IMR-90 (cell line): ENCODE measurements at regions not wholly inside any gene's neighbourhood (a gene's known extent, or its start where the extent isn't known, plus 50 kb on each side); places are given as distances from the start of the nearest gene placed in this dataset.

Source experiments
- ATAC-seq: fragments of 200-7000 bp; cut with Tn5 transposase; 2 replicates; pipeline ENCODE4 v1.9.1; 2020; ENCODE audit warnings: low read depth, mild to moderate bottlenecking, moderate library complexity
- BruUV-seq: library from RNA; stranded (reverse); fragments of 400-500 nt; replicated peaks from 2 replicates; lab custom pipeline; 2021; lab: Mats Ljungman, UMichigan
- CTCF ChIA-PET: fragments of 300-600 bp; formaldehyde crosslinking; extraction: SDS; loops from one replicate; lab custom pipeline; 2021; ENCODE audit warnings: antibody characterized with exemption; lab: Yijun Ruan, JAX
- POLR2A ChIA-PET: fragments of 300-600 bp; sonication (Branson Sonifier 250); formaldehyde crosslinking; loops from one replicate; lab custom pipeline; 2022; ENCODE audit warnings: antibody characterized with exemption; ENCODE audit not compliant: unreplicated experiment; lab: Charles Lee
- DNase-seq: peaks from one replicate; pipeline ENCODE4 v3.0.0; 2013
- H2AFZ ChIP-seq: replicated peaks from 2 replicates; pipeline ENCODE3; 2013; ENCODE audit warnings: low read length, mild to moderate bottlenecking; ENCODE audit not compliant: poor library complexity
- H2AK5ac ChIP-seq: 2 replicates; pipeline ENCODE4 v1.6.1; 2013; ENCODE audit warnings: low read depth, low read length, inconsistent platforms
- H2AK9ac ChIP-seq: replicated peaks from 2 replicates; pipeline ENCODE3; 2013; ENCODE audit warnings: mild to moderate bottlenecking, low read depth, low read length, moderate library complexity; ENCODE audit not compliant: poor library complexity
- H2BK120ac ChIP-seq: 2 replicates; pipeline ENCODE4 v1.6.1; 2013; ENCODE audit warnings: low read depth, low read length, inconsistent platforms
- H2BK15ac ChIP-seq: 3 replicates; pipeline ENCODE4 v1.6.1; 2013; ENCODE audit warnings: low read depth, low read length, inconsistent platforms
- H2BK20ac ChIP-seq: 2 replicates; pipeline ENCODE4 v1.6.1; 2013; ENCODE audit warnings: low read depth, mild to moderate bottlenecking, inconsistent platforms, low read length, moderate library complexity
- H2BK5ac ChIP-seq: 2 replicates; pipeline ENCODE4 v1.6.1; 2013; ENCODE audit warnings: mild to moderate bottlenecking, low read depth, low read length, inconsistent platforms; ENCODE audit not compliant: poor library complexity, severe bottlenecking
- H3K14ac ChIP-seq: replicated peaks from 2 replicates; pipeline ENCODE4 v1.6.1; 2013; ENCODE audit warnings: low read depth, low read length, inconsistent platforms
- H3K18ac ChIP-seq: 2 replicates; pipeline ENCODE4 v1.6.1; 2013; ENCODE audit warnings: low read depth, low read length, control low read depth
- H3K23ac ChIP-seq: 2 replicates; pipeline ENCODE4 v1.6.1; 2013; ENCODE audit warnings: low read depth, low read length, inconsistent platforms
- H3K27ac ChIP-seq: 2 replicates; pipeline ENCODE4 v1.5.1; 2013; ENCODE audit warnings: mild to moderate bottlenecking, control low read depth, low read length; ENCODE audit not compliant: insufficient read depth
- H3K27me3 ChIP-seq: 2 replicates; pipeline ENCODE4 v1.6.1; 2013; ENCODE audit warnings: low read length; ENCODE audit not compliant: control insufficient read depth, insufficient read depth
- H3K36me3 ChIP-seq: 2 replicates; pipeline ENCODE4 v1.6.1; 2013; ENCODE audit warnings: low read length, mixed read lengths; ENCODE audit not compliant: control insufficient read depth, insufficient read depth
- H3K4ac ChIP-seq: 2 replicates; pipeline ENCODE4 v1.6.1; 2013; ENCODE audit warnings: low read depth, low read length, inconsistent platforms
- H3K4me1 ChIP-seq: 2 replicates; pipeline ENCODE4 v1.6.1; 2013; ENCODE audit warnings: low read length, mixed read lengths; ENCODE audit not compliant: control insufficient read depth, insufficient read depth
- H3K4me2 ChIP-seq: 2 replicates; pipeline ENCODE4 v1.6.1; 2013; ENCODE audit warnings: low read depth, mild to moderate bottlenecking, control low read depth, low read length, moderate library complexity
- H3K4me3 ChIP-seq: 2 replicates; pipeline ENCODE4 v1.5.1; 2013; ENCODE audit warnings: low read depth, mild to moderate bottlenecking, control low read depth, low read length, moderate library complexity; ENCODE audit not compliant: insufficient read depth
- H3K56ac ChIP-seq: 2 replicates; pipeline ENCODE4 v1.6.1; 2013; ENCODE audit warnings: low read length, inconsistent platforms; ENCODE audit not compliant: insufficient read depth; ENCODE audit errors: extremely low read depth
- H3K79me1 ChIP-seq, 2 experiments: 2 replicates each; pipeline ENCODE4 v1.6.1; 2013; ENCODE audit warnings: low read length in 2 of 2, inconsistent platforms in 1 of 2, low read depth in 1 of 2
- H3K9ac ChIP-seq: 2 replicates; pipeline ENCODE4 v1.6.1; 2013; ENCODE audit warnings: low read depth, low read length, control low read depth
- H3K9me1 ChIP-seq: 2 replicates; pipeline ENCODE4 v1.6.1; 2013; ENCODE audit warnings: low read length, inconsistent platforms; ENCODE audit not compliant: insufficient read depth
- H3K9me3 ChIP-seq: 2 replicates; pipeline ENCODE4 v1.6.1; 2013; ENCODE audit warnings: low read length; ENCODE audit not compliant: control insufficient read depth, insufficient read depth
- H4K20me1 ChIP-seq: 2 replicates; pipeline ENCODE4 v1.6.1; 2013; ENCODE audit warnings: low read length, inconsistent platforms; ENCODE audit not compliant: insufficient read depth
- H4K5ac ChIP-seq: 2 replicates; pipeline ENCODE4 v1.6.1; 2013; ENCODE audit warnings: mild to moderate bottlenecking, low read depth, low read length, control low read depth
- H4K8ac ChIP-seq, 2 experiments: 2 replicates each; pipeline ENCODE4 v1.6.1; 2013; ENCODE audit warnings: low read depth in 2 of 2, low read length in 2 of 2, control low read depth in 1 of 2, inconsistent platforms in 1 of 2
- H4K91ac ChIP-seq: 2 replicates; pipeline ENCODE4 v1.6.1; 2013; ENCODE audit warnings: low read depth, low read length, inconsistent platforms; ENCODE audit not compliant: insufficient read depth
- BHLHE40 ChIP-seq: fragments of 150-350 bp; IDR thresholded peaks from 2 replicates; pipeline ENCODE4 v1.6.1; 2016; ENCODE audit warnings: mild to moderate bottlenecking, low read depth, low read length
- CEBPB ChIP-seq: IDR thresholded peaks from 2 replicates; pipeline ENCODE4 v1.6.1; 2012; ENCODE audit warnings: low read depth, low read length, improper control_type of control experiment
- CHD1 ChIP-seq: IDR thresholded peaks from 2 replicates; pipeline ENCODE4 v1.6.1; 2012; ENCODE audit warnings: low read depth, low read length, improper control_type of control experiment
- FOS ChIP-seq: fragments of 150-350 bp; IDR thresholded peaks from 2 replicates; pipeline ENCODE4 v1.6.1; 2016; ENCODE audit warnings: low read depth, low read length
- MAFK ChIP-seq: IDR thresholded peaks from 2 replicates; pipeline ENCODE4 v1.6.1; 2012; ENCODE audit warnings: low read depth, low read length, improper control_type of control experiment
- MAZ ChIP-seq: IDR thresholded peaks from 2 replicates; pipeline ENCODE4 v1.6.1; 2012; ENCODE audit warnings: low read depth, mild to moderate bottlenecking, low read length, improper control_type of control experiment, moderate library complexity, borderline replicate concordance
- MXI1 ChIP-seq: IDR thresholded peaks from 2 replicates; pipeline ENCODE4 v1.6.1; 2012; ENCODE audit warnings: low read depth, mild to moderate bottlenecking, low read length, moderate library complexity, borderline replicate concordance
- NFE2L2 ChIP-seq: fragments of 150-350 bp; IDR thresholded peaks from 2 replicates; pipeline ENCODE4 v1.6.1; 2016; ENCODE audit warnings: low read depth, mild to moderate bottlenecking, low read length
- POLR2A ChIP-seq: IDR thresholded peaks from 2 replicates; pipeline ENCODE4 v1.6.1; 2012; ENCODE audit warnings: mild to moderate bottlenecking, low read depth, low read length
- RAD21 ChIP-seq: IDR thresholded peaks from 2 replicates; pipeline ENCODE4 v1.6.1; 2012; ENCODE audit warnings: low read length, improper control_type of control experiment
- RCOR1 ChIP-seq: IDR thresholded peaks from 2 replicates; pipeline ENCODE4 v1.6.1; 2012; ENCODE audit warnings: mild to moderate bottlenecking, low read length, improper control_type of control experiment; ENCODE audit not compliant: insufficient replicate concordance
- RFX5 ChIP-seq: IDR thresholded peaks from 2 replicates; pipeline ENCODE4 v1.8.0; 2012; ENCODE audit warnings: low read depth, mild to moderate bottlenecking, low read length, moderate library complexity
- SMC3 ChIP-seq: fragments of 150-350 bp; IDR thresholded peaks from 2 replicates; pipeline ENCODE4 v1.6.1; 2016; ENCODE audit warnings: low read depth, mild to moderate bottlenecking, antibody characterized with exemption, low read length, moderate library complexity
- WGBS, 2 experiments: methylation state at CpG; one replicate each; pipeline versions ENCODE4 v1.1.5 to v1.1.7; 2013; ENCODE audit warnings: missing lambda C conversion rate in 2 of 2; ENCODE audit not compliant: insufficient read length in 1 of 2; ENCODE audit errors: extremely low coverage in 2 of 2; 5-methylcytosine and 5-hydroxymethylcytosine counted together
- dilution Hi-C: fragments of 300-500 bp; cut with HindIII; formaldehyde crosslinking; loops from one replicate; pipeline ENCODE4 v1.14.3; 2018; ENCODE audit warnings: low sequenced_read_pairs; ENCODE audit not compliant: unreplicated experiment
- in situ Hi-C: fragments of 300-500 bp; cut with MboI; formaldehyde crosslinking; loops from 3 replicates; pipeline ENCODE4 v1.14.3; 2019; ENCODE audit warnings: low sequenced_read_pairs, inconsistent platforms, mixed read lengths
- intact Hi-C: fragments of 100-400 bp; cut with micrococcal nuclease; formaldehyde crosslinking; loops from 2 replicates; pipeline ENCODE4 v1.10.0; 2022
- TF ChIP-seq, protein P1 (sequence below): fragments of 150-350 bp; IDR thresholded peaks from 2 replicates; pipeline ENCODE4 v1.6.1; 2017; ENCODE audit warnings: mild to moderate bottlenecking, antibody characterized with exemption, low read length, low read depth
- TF ChIP-seq, protein P2 (sequence below): fragments of 150-350 bp; IDR thresholded peaks from 2 replicates; pipeline ENCODE4 v1.6.1; 2016; ENCODE audit warnings: low read depth, mild to moderate bottlenecking, low read length, moderate library complexity, borderline replicate concordance
- TF ChIP-seq, protein P3 (sequence below): conservative IDR thresholded peaks from 2 replicates; pipeline ENCODE4 v1.5.1; 2012; ENCODE audit warnings: mild to moderate bottlenecking, low read depth, low read length, improper control_type of control experiment

DNA sequence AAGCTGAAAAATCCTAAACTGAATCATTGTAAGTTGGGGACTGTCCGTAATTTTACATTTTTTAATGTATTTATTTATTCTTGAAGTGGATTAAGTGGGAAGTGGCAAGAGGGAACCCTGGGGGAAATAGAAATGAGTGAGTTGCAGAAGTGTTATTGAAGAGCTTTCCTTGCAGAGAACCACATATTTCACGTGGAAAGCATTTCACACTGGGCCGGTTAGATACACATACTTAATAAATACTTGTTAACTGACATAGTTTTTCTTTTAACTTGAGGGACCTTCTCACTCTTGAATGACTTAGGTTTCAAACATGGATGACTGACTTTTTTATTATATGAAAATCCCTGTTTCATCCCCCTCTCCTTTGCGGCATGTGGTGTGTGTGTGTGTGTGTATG lies 239.3 kb downstream of the LMO4 start:
- no TSS peak for BruUV-seq
- dilution Hi-C loops, result no loop called here
- CTCF ChIA-PET, result no interaction called here

More for the DNA sequence above, 239.3 kb downstream of the LMO4 start:
- TF ChIP-seq BHLHE40 (no peak), CEBPB (no peak), NFE2L2 (no peak), CHD1 (no peak), MAZ (no peak), RAD21 (no peak), RFX5 (no peak), SMC3 (no peak), MXI1 (no peak), FOS (no peak), MAFK (no peak), POLR2A (no peak), RCOR1 (no peak)
- TF ChIP-seq, protein P1, sequence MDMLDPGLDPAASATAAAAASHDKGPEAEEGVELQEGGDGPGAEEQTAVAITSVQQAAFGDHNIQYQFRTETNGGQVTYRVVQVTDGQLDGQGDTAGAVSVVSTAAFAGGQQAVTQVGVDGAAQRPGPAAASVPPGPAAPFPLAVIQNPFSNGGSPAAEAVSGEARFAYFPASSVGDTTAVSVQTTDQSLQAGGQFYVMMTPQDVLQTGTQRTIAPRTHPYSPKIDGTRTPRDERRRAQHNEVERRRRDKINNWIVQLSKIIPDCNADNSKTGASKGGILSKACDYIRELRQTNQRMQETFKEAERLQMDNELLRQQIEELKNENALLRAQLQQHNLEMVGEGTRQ, result no peak
- TF ChIP-seq, protein P2, sequence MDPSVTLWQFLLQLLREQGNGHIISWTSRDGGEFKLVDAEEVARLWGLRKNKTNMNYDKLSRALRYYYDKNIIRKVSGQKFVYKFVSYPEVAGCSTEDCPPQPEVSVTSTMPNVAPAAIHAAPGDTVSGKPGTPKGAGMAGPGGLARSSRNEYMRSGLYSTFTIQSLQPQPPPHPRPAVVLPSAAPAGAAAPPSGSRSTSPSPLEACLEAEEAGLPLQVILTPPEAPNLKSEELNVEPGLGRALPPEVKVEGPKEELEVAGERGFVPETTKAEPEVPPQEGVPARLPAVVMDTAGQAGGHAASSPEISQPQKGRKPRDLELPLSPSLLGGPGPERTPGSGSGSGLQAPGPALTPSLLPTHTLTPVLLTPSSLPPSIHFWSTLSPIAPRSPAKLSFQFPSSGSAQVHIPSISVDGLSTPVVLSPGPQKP, result no peak
- TF ChIP-seq, protein P3, sequence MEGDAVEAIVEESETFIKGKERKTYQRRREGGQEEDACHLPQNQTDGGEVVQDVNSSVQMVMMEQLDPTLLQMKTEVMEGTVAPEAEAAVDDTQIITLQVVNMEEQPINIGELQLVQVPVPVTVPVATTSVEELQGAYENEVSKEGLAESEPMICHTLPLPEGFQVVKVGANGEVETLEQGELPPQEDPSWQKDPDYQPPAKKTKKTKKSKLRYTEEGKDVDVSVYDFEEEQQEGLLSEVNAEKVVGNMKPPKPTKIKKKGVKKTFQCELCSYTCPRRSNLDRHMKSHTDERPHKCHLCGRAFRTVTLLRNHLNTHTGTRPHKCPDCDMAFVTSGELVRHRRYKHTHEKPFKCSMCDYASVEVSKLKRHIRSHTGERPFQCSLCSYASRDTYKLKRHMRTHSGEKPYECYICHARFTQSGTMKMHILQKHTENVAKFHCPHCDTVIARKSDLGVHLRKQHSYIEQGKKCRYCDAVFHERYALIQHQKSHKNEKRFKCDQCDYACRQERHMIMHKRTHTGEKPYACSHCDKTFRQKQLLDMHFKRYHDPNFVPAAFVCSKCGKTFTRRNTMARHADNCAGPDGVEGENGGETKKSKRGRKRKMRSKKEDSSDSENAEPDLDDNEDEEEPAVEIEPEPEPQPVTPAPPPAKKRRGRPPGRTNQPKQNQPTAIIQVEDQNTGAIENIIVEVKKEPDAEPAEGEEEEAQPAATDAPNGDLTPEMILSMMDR, result no peak
- H3K36me3 ChIP-seq, result no peaks in the 10 kb centered on the region
- no peak overlapping the region for H4K91ac ChIP-seq
- ATAC-seq (no peak), DNase-seq (no peak)
- no peak overlapping the region for H2BK15ac ChIP-seq
- no peaks in the 10 kb centered on the region for H3K79me1 ChIP-seq
- no peaks in the 10 kb centered on the region for H3K9me3 ChIP-seq
- no peak overlapping the region for H3K14ac ChIP-seq
- H2BK120ac ChIP-seq, result no peak overlapping the region
- H3K4me3 ChIP-seq, result no peak overlapping the region
- no peaks in the 10 kb centered on the region for H3K27me3 ChIP-seq
- no peaks in the 10 kb centered on the region for H3K9me1 ChIP-seq
- in situ Hi-C loops (no loop called here), intact Hi-C loops (no loop called here)
- H3K27ac ChIP-seq, result no peak overlapping the region
- H2AK5ac ChIP-seq, result no peak overlapping the region
- H3K4me2 ChIP-seq, result no peak overlapping the region
- no CpG with 5 or more reads among the region's 4 CpGs for WGBS, 2 experiments
- H3K56ac ChIP-seq, result no peak overlapping the region
- POLR2A ChIA-PET, result no interaction called here
- H3K9ac ChIP-seq, result no peak overlapping the region
- H2AFZ ChIP-seq, result no peak overlapping the region
- no peak overlapping the region for H2AK9ac ChIP-seq
- H4K5ac ChIP-seq, result no peak overlapping the region
- H3K18ac ChIP-seq, result no peak overlapping the region
- no peak overlapping the region for H4K8ac ChIP-seq
- H3K4ac ChIP-seq, result no peak overlapping the region
- H4K20me1 ChIP-seq, result no peaks in the 10 kb centered on the region
- H3K4me1 ChIP-seq, result no peaks in the 10 kb centered on the region
- no peak overlapping the region for H2BK20ac ChIP-seq
- no peak overlapping the region for H2BK5ac ChIP-seq
- H3K23ac ChIP-seq, result no peak overlapping the region
